Spleen (tissue), 11 donors: ENCODE measurements at regions not wholly inside any gene's neighbourhood (a gene's known extent, or its start where the extent isn't known, plus 50 kb on each side); places are given as distances from the start of the nearest gene placed in this dataset.

Experiments
- DNase-seq: peaks from one replicate; pipeline ENCODE4 v3.0.0-alpha.2; 2020
- H3K27ac ChIP-seq, 8 donors: fragments of 200-600 bp; sonication (generic) in 7 of 8; 1 replicate in 4 of 8; 2 replicates in 4 of 8; pipeline versions ENCODE4 v1.5.0 to v1.8.0; 2016 to 2021; ENCODE audit warnings: inconsistent platforms in 4 of 8, mild to moderate bottlenecking in 4 of 8, moderate library complexity in 1 of 8
- H3K27me3 ChIP-seq, 7 donors: fragments of 200-600 bp; sonication (generic) in 6 of 7; replicated peaks in 1 of 7; 1 replicate in 4 of 7; 2 replicates in 3 of 7; pipeline versions ENCODE4 v1.5.0 to v1.8.0; 2016 to 2021; ENCODE audit warnings: inconsistent platforms in 3 of 7, mild to moderate bottlenecking in 1 of 7
- H3K36me3 ChIP-seq, 6 donors: fragments of 200-600 bp; sonication (generic) in 5 of 6; 1 replicate in 4 of 6; 2 replicates in 2 of 6; pipeline versions ENCODE4 v1.5.0 to v1.8.0; 2016 to 2021; ENCODE audit warnings: inconsistent platforms in 2 of 6
- H3K4me1 ChIP-seq, 6 donors: fragments of 200-600 bp; sonication (generic) in 5 of 6; 1 replicate in 3 of 6; 2 replicates in 3 of 6; pipeline versions ENCODE4 v1.5.0 to v1.8.0; 2016 to 2021; ENCODE audit warnings: inconsistent platforms in 3 of 6
- H3K4me3 ChIP-seq, 8 donors: fragments of 200-600 bp; sonication (generic) in 7 of 8; 1 replicate in 4 of 8; 2 replicates in 4 of 8; pipeline versions ENCODE4 v1.5.0 to v1.8.0; 2016 to 2021; ENCODE audit warnings: inconsistent platforms in 4 of 8, mild to moderate bottlenecking in 4 of 8, moderate library complexity in 2 of 8
- H3K9me3 ChIP-seq, 8 donors: fragments of 200-600 bp; sonication (generic) in 7 of 8; 1 replicate in 4 of 8; 2 replicates in 4 of 8; pipeline versions ENCODE4 v1.5.0 to v1.8.0; 2016 to 2021; ENCODE audit warnings: inconsistent platforms in 4 of 8
- CTCF ChIP-seq, 11 experiments: fragments of 200-600 bp in 7 of 11; fragments of 450-650 bp in 4 of 11; sonication (generic) in 4 of 11; IDR thresholded peaks in 8 of 11; conservative IDR thresholded peaks in 3 of 11; 1 replicate in 7 of 11; 2 replicates in 4 of 11; pipeline versions ENCODE4 v1.4.0 to v1.8.0; 2016 to 2021; ENCODE audit warnings: antibody characterized with exemption in 11 of 11, inconsistent platforms in 4 of 11, mild to moderate bottlenecking in 1 of 11
- POLR2A ChIP-seq, 3 donors: fragments of 450-650 bp; IDR thresholded peaks; one replicate each; pipeline ENCODE4 v1.5.1; 2017; ENCODE audit warnings: antibody characterized with exemption in 3 of 3, mild to moderate bottlenecking in 1 of 3
- POLR2AphosphoS5 ChIP-seq, 3 donors: sonication (generic); formaldehyde crosslinking; IDR thresholded peaks; one replicate each; pipeline ENCODE4 v1.5.1; 2017; ENCODE audit warnings: antibody characterized with exemption in 3 of 3
- WGBS, 5 donors: extraction: QIAGEN DNeasy Blood & Tissue Kit in 3 of 5; methylation state at CpG; one replicate each; pipeline versions ENCODE4 v1.1.5 to v1.1.7; 2013 to 2018; 5-methylcytosine and 5-hydroxymethylcytosine counted together
- intact Hi-C: fragments of 100-400 bp; cut with DNase I; formaldehyde crosslinking; loops from one replicate; pipeline ENCODE4 v1.15.0; 2023; ENCODE audit warnings: low total_unique reads
- donor health status: healthy with polysubstance abuse.
- donor health status: DM: no; HTN: no; CAD: no; lungs with moderate emphysema.
- donor health status: DM: no; HTN: no; CAD: no.
- donor health status: Bipolar disorder and iron deficiency.
- donor health status: healthy.
- donor health status: DM: no; HTN: no; CAD: no.
- donor health status: DM: yes; HTN: yes; CAD: no.

DNA sequence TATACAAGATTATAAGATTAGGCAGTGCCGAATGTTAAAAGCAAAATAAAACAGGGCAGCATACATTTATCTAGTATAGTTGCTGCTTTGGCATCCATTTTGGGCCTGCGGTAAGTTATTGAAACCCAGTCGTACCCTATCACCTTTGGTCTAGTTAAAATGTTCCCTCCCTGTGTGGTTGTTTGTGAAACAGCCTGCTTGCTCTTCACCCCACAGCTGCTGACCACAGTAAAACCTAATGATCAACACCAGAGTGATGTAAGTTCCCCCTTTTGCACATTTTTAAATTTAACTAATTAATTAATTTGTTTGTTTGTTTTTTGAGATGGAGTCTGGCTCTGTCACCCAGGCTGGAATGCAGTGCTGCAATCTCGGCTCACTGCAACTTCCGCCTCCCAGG is 50.3 kb upstream of the TXNDC5 start:
- DNase-seq: no peak
- Histone ChIP-seq H3K36me3 (no peaks in the 10 kb centered on the region), H3K27me3 (no peaks in the 10 kb centered on the region), H3K27ac (peak overlapping the region in 1 of 8 donors; percentile 29), H3K4me1 (peaks cover 0 to 5% (median 0%) of the 10 kb centered on the region in 6 donors), H3K9me3 (peaks cover 0 to 5% (median 0%) of the 10 kb centered on the region in 8 donors), H3K4me3 (no peak overlapping the region)
- TF ChIP-seq CTCF (IDR thresholded peaks at IDR 0.05 in 8 of 11, conservative IDR thresholded peaks at IDR 0.05 in 3 of 11) (no peak), POLR2AphosphoS5 (IDR thresholded peaks at IDR 0.05) (no peak), POLR2A (IDR thresholded peaks at IDR 0.05) (no peak)
- WGBS, 5 donors: 86 to 93% (median 87%) methylated on average over 5 of the region's 5 CpGs
- intact Hi-C loops: no loop called here
